Liver (tissue), 8 donors: ENCODE measurements at regions not wholly inside any gene's neighbourhood (a gene's known extent, or its start where the extent isn't known, plus 50 kb on each side); places are given as distances from the start of the nearest gene placed in this dataset.

Experiments used
- DNase-seq: peaks from one replicate; pipeline ENCODE4 v3.0.0-alpha.2; 2017; ENCODE audit warnings: low spot score
- H3K27ac ChIP-seq, 2 donors: one replicate each; pipeline ENCODE4 v1.7.0; 2013; ENCODE audit warnings: inconsistent platforms in 2 of 2, low read length in 2 of 2, control low read depth in 1 of 2, low read depth in 1 of 2, mild to moderate bottlenecking in 1 of 2
- H3K27me3 ChIP-seq, 4 donors: one replicate each; pipeline versions ENCODE4 v1.6.1 to v1.7.0; 2013; ENCODE audit warnings: low read length in 3 of 4, inconsistent platforms in 1 of 4, mild to moderate bottlenecking in 1 of 4, moderate library complexity in 1 of 4; ENCODE audit not compliant: control insufficient read depth in 4 of 4, insufficient read depth in 4 of 4
- H3K36me3 ChIP-seq, 4 donors: one replicate each; pipeline versions ENCODE4 v1.6.1 to v1.7.0; 2013; ENCODE audit warnings: low read length in 3 of 4, mild to moderate bottlenecking in 3 of 4, low read depth in 1 of 4, moderate library complexity in 1 of 4; ENCODE audit not compliant: control insufficient read depth in 4 of 4, insufficient read depth in 3 of 4
- H3K4me1 ChIP-seq, 4 donors: one replicate each; pipeline versions ENCODE4 v1.6.1 to v1.7.0; 2013; ENCODE audit warnings: low read length in 3 of 4, mild to moderate bottlenecking in 3 of 4, moderate library complexity in 1 of 4; ENCODE audit not compliant: control insufficient read depth in 4 of 4, insufficient read depth in 4 of 4
- H3K4me3 ChIP-seq, 3 donors: one replicate each; pipeline versions ENCODE4 v1.6.1 to v1.7.0; 2013; ENCODE audit warnings: low read length in 3 of 3, control low read depth in 1 of 3, low read depth in 1 of 3, mild to moderate bottlenecking in 1 of 3
- H3K9ac ChIP-seq, 2 donors: one replicate each; pipeline ENCODE4 v1.7.0; 2013; ENCODE audit warnings: low read length in 2 of 2, mild to moderate bottlenecking in 2 of 2, moderate library complexity in 2 of 2, control low read depth in 1 of 2, low read depth in 1 of 2
- H3K9me3 ChIP-seq, 4 donors: one replicate each; pipeline versions ENCODE4 v1.6.1 to v1.7.0; 2013; ENCODE audit warnings: low read length in 3 of 4; ENCODE audit not compliant: control insufficient read depth in 4 of 4
- ATF3 ChIP-seq: IDR thresholded peaks from 2 replicates; pipeline ENCODE4 v1.6.1; 2016; ENCODE audit warnings: antibody characterized with exemption
- CTCF ChIP-seq: fragments of 150-350 bp; IDR thresholded peaks from 2 replicates; pipeline ENCODE4 v1.5.1; 2017; ENCODE audit warnings: improper control_type of control experiment, low read depth, low read length; ENCODE audit not compliant: missing input control
- FOXA1 ChIP-seq: IDR thresholded peaks from 2 replicates; pipeline ENCODE4 v1.6.1; 2016; ENCODE audit warnings: antibody characterized with exemption
- FOXA2 ChIP-seq: IDR thresholded peaks from 2 replicates; pipeline ENCODE4 v1.6.1; 2016; ENCODE audit warnings: antibody characterized with exemption
- HNF4A ChIP-seq, 2 donors: conservative IDR thresholded peaks; 2 replicates each; pipeline ENCODE4 v1.6.1; 2016; ENCODE audit warnings: antibody characterized with exemption in 2 of 2, mild to moderate bottlenecking in 2 of 2
- HNF4G ChIP-seq: IDR thresholded peaks from 2 replicates; pipeline ENCODE4 v1.6.1; 2016; ENCODE audit warnings: antibody characterized with exemption
- JUND ChIP-seq, 2 donors: IDR thresholded peaks; 2 replicates each; pipeline ENCODE4 v1.6.1; 2016; ENCODE audit warnings: antibody characterized with exemption in 2 of 2
- MAX ChIP-seq: IDR thresholded peaks from 2 replicates; pipeline ENCODE4 v1.6.1; 2016; ENCODE audit warnings: antibody characterized with exemption
- RAD21 ChIP-seq, 2 donors: IDR thresholded peaks; 2 replicates each; pipeline ENCODE4 v1.6.1; 2016; ENCODE audit warnings: antibody characterized with exemption in 2 of 2, mild to moderate bottlenecking in 2 of 2
- REST ChIP-seq: IDR thresholded peaks from 2 replicates; pipeline ENCODE4 v1.6.1; 2016; ENCODE audit warnings: antibody characterized with exemption, mild to moderate bottlenecking
- RXRA ChIP-seq, 2 donors: IDR thresholded peaks; 2 replicates each; pipeline ENCODE4 v1.6.1; 2017 to 2018; ENCODE audit warnings: antibody characterized with exemption in 2 of 2, mild to moderate bottlenecking in 1 of 2
- SP1 ChIP-seq: IDR thresholded peaks from 2 replicates; pipeline ENCODE4 v1.6.1; 2018; ENCODE audit warnings: antibody characterized with exemption, mild to moderate bottlenecking
- TAF1 ChIP-seq: conservative IDR thresholded peaks from 2 replicates; pipeline ENCODE4 v1.6.1; 2016; ENCODE audit warnings: antibody characterized with exemption, mild to moderate bottlenecking
- ZBTB33 ChIP-seq: IDR thresholded peaks from 2 replicates; pipeline ENCODE4 v1.6.1; 2016; ENCODE audit warnings: antibody characterized with exemption
- WGBS: extraction: QIAGEN DNeasy Blood & Tissue Kit; methylation state at CpG from one replicate; pipeline ENCODE4 v1.1.7; 2013; 5-methylcytosine and 5-hydroxymethylcytosine counted together
- donor health status: healthy.
- donor health status: healthy.
- donor health status: healthy.
- donor health status: healthy.
- donor health status: healthy.

- no peaks in the 10 kb centered on the region for H3K36me3 ChIP-seq
- no peak overlapping the region for H3K9ac ChIP-seq
- no peak overlapping the region for H3K4me3 ChIP-seq
- no peaks in the 10 kb centered on the region for H3K27me3 ChIP-seq
- DNase-seq: no peak
- H3K27ac ChIP-seq: no peak overlapping the region
- H3K4me1 ChIP-seq: no peaks in the 10 kb centered on the region
- whole genome bisulfite sequencing: 72% methylated on average over 1 of the region's 1 CpG
- TF ChIP-seq HNF4G: no peak
- no peak for TF ChIP-seq MAX
- no peak for TF ChIP-seq ATF3
- TF ChIP-seq FOXA2: no peak
- no peak for TF ChIP-seq ZBTB33
- no peak for TF ChIP-seq SP1
- TF ChIP-seq REST: no peak
- no peak for TF ChIP-seq RAD21 (IDR thresholded peaks at IDR 0.05)
- H3K9me3 ChIP-seq: no peaks in the 10 kb centered on the region
Measured at GRCh38 chr2:58740426-58740825, 499.3 kb upstream of the FANCL start.

GRCh38 chr2:58739033-58739432 lies 497.9 kb upstream of the FANCL start:
- no peaks in the 10 kb centered on the region for H3K4me1 ChIP-seq
- DNase-seq: no peak
- H3K9me3 ChIP-seq: no peaks in the 10 kb centered on the region
- 90% methylated on average over 1 of the region's 1 CpG for WGBS
- H3K9ac ChIP-seq: no peak overlapping the region
- H3K36me3 ChIP-seq: no peaks in the 10 kb centered on the region
- H3K27ac ChIP-seq: no peak overlapping the region
- H3K4me3 ChIP-seq: no peak overlapping the region
- TF ChIP-seq ATF3 (no peak), JUND (IDR thresholded peaks at IDR 0.05) (no peak), RXRA (IDR thresholded peaks at IDR 0.05) (no peak), MAX (no peak)
- no peaks in the 10 kb centered on the region for H3K27me3 ChIP-seq

GRCh38 chr2:58734365-58734764 lies 493.2 kb upstream of the FANCL start:
- Histone ChIP-seq H3K9ac (no peak overlapping the region), H3K27ac (no peak overlapping the region), H3K9me3 (no peaks in the 10 kb centered on the region), H3K4me1 (no peaks in the 10 kb centered on the region), H3K27me3 (no peaks in the 10 kb centered on the region), H3K4me3 (no peak overlapping the region), H3K36me3 (no peaks in the 10 kb centered on the region)
- WGBS: 76% methylated on average over 1 of the region's 1 CpG
- no peak for DNase-seq
- no peak for TF ChIP-seq TAF1
- no peak for TF ChIP-seq FOXA1
- TF ChIP-seq JUND (IDR thresholded peaks at IDR 0.05): no peak
- no peak for TF ChIP-seq CTCF
- no peak for TF ChIP-seq SP1
- no peak for TF ChIP-seq REST
- no peak for TF ChIP-seq HNF4A (conservative IDR thresholded peaks at IDR 0.05)
